ENCODE measurements at regions not wholly inside any gene's neighbourhood (a gene's known extent, or its start where the extent isn't known, plus 50 kb on each side); places are given as distances from the start of the nearest gene placed in this dataset.

DNA sequence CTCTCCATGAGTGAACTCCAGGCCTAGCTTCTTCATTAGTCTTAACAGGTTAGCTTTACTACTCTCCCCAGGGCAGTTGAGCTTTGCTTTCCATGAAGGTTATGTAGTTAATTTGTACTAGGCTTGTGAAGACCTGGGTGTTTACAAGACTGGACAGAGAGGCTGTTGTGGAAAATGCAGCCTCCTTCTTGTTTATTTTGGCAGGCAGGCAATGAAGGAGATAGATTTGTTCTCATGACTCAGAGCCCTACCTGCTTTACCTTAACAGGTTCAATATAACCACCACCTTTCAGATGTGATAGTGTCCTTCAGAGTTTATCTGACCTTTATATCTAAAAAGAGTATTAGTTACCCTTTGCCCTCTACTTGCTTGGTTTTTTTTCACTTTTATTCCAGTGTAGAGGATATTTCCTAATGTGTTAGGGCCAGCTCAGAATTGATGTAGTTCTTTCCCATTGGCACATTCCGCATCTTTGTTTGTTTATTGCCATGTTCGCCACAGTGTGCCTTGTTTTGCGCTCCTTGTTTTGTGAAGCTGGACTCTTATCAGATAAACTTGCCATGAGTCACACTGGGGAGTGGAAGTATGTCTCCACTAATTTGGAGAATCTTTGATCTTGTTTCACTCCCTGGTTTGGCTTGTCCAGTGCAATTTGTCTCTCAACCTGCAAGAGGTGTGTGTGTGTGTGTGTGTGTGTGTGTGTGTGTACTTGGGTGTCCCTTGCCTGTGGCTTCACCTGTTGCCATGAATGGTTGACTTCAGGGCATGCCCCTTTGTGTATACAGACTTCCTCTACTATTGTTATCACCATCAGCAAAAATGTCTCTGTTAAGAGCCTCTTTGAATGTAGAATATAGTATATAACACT is 87.4 kb upstream of the MACF1 start:
- no peaks in the 10 kb centered on the region for H3K9me3 Mint-ChIP-seq
- H3K4me1 Mint-ChIP-seq (ENCODE audit: unreplicated experiment): no peaks in the 10 kb centered on the region
- peaks cover 11% of the 10 kb centered on the region for H3K36me3 Mint-ChIP-seq
- no peak overlapping the region for H3K27ac Mint-ChIP-seq
- peak overlapping the region; percentile 16 for H3K4me3 Mint-ChIP-seq
- no peak for DNase-seq (ENCODE audit: extremely low spot score, unreplicated experiment)
- no peaks in the 10 kb centered on the region for H3K27me3 Mint-ChIP-seq
- TF ChIP-seq, protein P1, sequence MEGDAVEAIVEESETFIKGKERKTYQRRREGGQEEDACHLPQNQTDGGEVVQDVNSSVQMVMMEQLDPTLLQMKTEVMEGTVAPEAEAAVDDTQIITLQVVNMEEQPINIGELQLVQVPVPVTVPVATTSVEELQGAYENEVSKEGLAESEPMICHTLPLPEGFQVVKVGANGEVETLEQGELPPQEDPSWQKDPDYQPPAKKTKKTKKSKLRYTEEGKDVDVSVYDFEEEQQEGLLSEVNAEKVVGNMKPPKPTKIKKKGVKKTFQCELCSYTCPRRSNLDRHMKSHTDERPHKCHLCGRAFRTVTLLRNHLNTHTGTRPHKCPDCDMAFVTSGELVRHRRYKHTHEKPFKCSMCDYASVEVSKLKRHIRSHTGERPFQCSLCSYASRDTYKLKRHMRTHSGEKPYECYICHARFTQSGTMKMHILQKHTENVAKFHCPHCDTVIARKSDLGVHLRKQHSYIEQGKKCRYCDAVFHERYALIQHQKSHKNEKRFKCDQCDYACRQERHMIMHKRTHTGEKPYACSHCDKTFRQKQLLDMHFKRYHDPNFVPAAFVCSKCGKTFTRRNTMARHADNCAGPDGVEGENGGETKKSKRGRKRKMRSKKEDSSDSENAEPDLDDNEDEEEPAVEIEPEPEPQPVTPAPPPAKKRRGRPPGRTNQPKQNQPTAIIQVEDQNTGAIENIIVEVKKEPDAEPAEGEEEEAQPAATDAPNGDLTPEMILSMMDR (conservative IDR thresholded peaks at IDR 0.05): no peak

DNA sequence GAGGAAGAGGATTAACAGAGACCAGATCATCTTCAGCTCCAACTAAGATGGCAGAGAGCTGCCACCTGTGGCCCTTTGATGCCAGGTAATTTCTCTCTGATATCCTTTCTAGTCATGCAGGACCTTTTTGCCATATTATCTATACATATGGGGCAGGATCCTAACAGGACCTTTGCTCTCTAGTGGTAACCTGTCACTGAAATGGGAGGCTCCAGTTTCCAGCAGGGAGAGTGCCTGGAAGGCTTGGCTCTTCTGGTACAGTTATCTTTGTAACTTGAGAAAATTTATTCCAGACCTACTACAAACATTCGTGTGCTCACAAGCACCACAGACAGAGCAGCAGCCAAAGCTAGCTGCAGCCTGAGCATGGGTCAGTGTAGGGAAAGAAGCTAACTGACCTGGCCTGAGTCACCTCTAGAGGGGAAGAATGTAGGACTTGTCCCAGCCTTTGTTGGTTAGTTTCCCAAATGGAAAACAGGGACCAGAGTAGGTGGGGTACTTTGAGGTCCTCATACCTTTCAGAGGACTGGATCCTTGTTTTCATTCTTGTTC is 86.5 kb upstream of the MACF1 start:
- Mint-ChIP-seq H3K27me3 (no peaks in the 10 kb centered on the region), H3K4me1 (ENCODE audit: unreplicated experiment) (no peaks in the 10 kb centered on the region), H3K27ac (no peak overlapping the region), H3K4me3 (no peak overlapping the region), H3K36me3 (peaks cover 15% of the 10 kb centered on the region), H3K9me3 (no peaks in the 10 kb centered on the region)
- no peak for DNase-seq (ENCODE audit: extremely low spot score, unreplicated experiment)
- TF ChIP-seq, protein P1 (conservative IDR thresholded peaks at IDR 0.05): no peak

DNA sequence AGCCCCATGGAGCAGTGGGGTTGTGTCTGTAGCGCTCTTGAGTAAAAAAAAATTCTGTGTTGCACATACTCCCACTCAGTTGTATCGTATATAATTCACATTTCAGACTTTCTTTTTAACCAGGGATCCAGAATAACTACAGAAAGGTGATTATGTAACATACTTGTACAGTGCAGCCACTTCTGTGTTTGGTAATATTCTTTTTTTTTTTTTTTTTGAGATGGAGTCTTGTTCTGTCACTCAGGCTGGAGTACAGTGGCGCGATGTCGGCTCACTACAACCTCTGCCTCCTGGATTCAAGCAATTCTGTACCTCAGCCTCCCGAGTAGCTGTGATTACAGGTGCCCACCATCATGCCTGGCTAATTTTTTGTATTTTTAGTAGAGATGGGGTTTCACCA is 82.4 kb upstream of the MACF1 start:
- Mint-ChIP-seq H3K27me3 (no peaks in the 10 kb centered on the region), H3K27ac (no peak overlapping the region), H3K36me3 (peaks cover 25% of the 10 kb centered on the region), H3K4me1 (ENCODE audit: unreplicated experiment) (peaks cover 3% of the 10 kb centered on the region), H3K9me3 (no peaks in the 10 kb centered on the region), H3K4me3 (no peak overlapping the region)
- no peak for DNase-seq (ENCODE audit: extremely low spot score, unreplicated experiment)
- TF ChIP-seq, protein P1 (conservative IDR thresholded peaks at IDR 0.05): no peak

DNA sequence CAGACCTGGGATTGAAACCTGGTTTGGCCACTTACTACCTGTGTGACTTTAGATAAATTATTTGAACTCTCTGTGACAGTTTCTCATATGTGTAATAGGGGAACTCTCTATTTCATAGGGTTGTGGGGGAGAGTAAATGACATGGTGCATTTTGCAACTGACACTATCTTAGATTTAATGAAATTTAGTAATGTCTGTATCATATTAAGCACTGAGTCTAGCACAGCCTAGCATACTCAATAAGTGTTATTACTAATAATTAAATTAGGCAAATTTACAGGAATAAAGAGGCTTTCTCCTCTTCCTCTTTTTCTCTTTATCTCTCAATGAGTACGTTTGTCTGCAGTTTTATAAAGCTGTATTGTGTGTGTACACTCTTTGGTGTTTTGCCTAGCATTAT is 80.2 kb upstream of the MACF1 start:
- H3K9me3 Mint-ChIP-seq: no peaks in the 10 kb centered on the region
- TF ChIP-seq, protein P1 (conservative IDR thresholded peaks at IDR 0.05): no peak
- no peak overlapping the region for H3K4me3 Mint-ChIP-seq
- H3K27ac Mint-ChIP-seq: no peak overlapping the region
- peaks cover 18% of the 10 kb centered on the region for H3K4me1 Mint-ChIP-seq (ENCODE audit: unreplicated experiment)
- DNase-seq (ENCODE audit: extremely low spot score, unreplicated experiment): no peak
- no peaks in the 10 kb centered on the region for H3K27me3 Mint-ChIP-seq
- peaks cover 25% of the 10 kb centered on the region for H3K36me3 Mint-ChIP-seq

DNA sequence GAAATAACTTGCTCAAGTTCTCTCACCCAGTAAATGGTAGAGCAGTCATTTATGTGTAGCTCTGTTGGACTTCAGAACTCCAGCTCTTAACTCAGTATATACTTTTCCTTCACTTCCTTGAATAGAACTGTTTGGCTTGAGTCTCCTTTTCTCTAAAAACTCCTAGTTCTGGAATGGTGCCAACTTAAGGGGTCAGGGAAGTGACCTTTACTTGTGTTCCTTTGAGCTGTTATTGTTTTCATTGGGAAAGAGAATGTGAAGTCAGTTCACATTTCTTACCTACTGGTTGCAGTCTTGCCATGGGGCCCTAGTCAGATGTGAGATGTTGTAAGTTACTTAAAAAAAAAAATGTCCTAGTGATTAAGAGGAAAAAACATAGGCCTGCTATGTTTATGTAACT is 77.0 kb upstream of the MACF1 start:
- Mint-ChIP-seq H3K27ac (peak overlapping the region; percentile 73), H3K27me3 (no peaks in the 10 kb centered on the region), H3K36me3 (peaks cover 19% of the 10 kb centered on the region), H3K9me3 (no peaks in the 10 kb centered on the region), H3K4me3 (peak overlapping the region; percentile 40), H3K4me1 (ENCODE audit: unreplicated experiment) (peaks cover 40% of the 10 kb centered on the region)
- no peak for DNase-seq (ENCODE audit: extremely low spot score, unreplicated experiment)
- TF ChIP-seq, protein P1 (conservative IDR thresholded peaks at IDR 0.05): no peak

Data from type B pancreatic cell (in vitro differentiated cells).